Bronchial epithelial cell (primary cell): ENCODE measurements at regions not wholly inside any gene's neighbourhood (a gene's known extent, or its start where the extent isn't known, plus 50 kb on each side); places are given as distances from the start of the nearest gene placed in this dataset.

Source experiments
- DNase-seq: peaks from one replicate; pipeline ENCODE4 v3.0.0-alpha.2; 2010; ENCODE audit warnings: low read depth
- FAIRE-seq: peaks from 2 replicates; lab custom pipeline; 2011; peaks lifted over from hg19 to GRCh38; lab: Jason Lieb, UNC
- H3K27me3 ChIP-seq: 2 replicates; pipeline ENCODE4 v1.5.1; 2011; ENCODE audit warnings: low read length; ENCODE audit not compliant: control insufficient read depth, insufficient read depth
- H3K36me3 ChIP-seq: 2 replicates; pipeline ENCODE4 v1.5.1; 2011; ENCODE audit warnings: low read length; ENCODE audit not compliant: control insufficient read depth, insufficient read depth
- H3K4me3 ChIP-seq: 2 replicates; pipeline ENCODE4 v1.5.1; 2011; ENCODE audit warnings: mild to moderate bottlenecking, low read depth, low read length, control low read depth
- CTCF ChIP-seq: IDR thresholded peaks from 2 replicates; pipeline ENCODE4 v1.5.1; 2011; ENCODE audit warnings: mild to moderate bottlenecking, moderate library complexity, low read length, control low read depth, inconsistent platforms; ENCODE audit not compliant: insufficient read depth, severe bottlenecking

- Histone ChIP-seq H3K27me3 (no peaks in the 10 kb centered on the region), H3K4me3 (no peak overlapping the region), H3K36me3 (no peaks in the 10 kb centered on the region)
- DNase-seq, result no peak
- TF ChIP-seq CTCF, result no peak
- FAIRE-seq, result no peak
Measured at GRCh38 chr1:87973896-87974295, 645.2 kb downstream of the LMO4 start.

GRCh38 chr1:87976316-87976715, 647.6 kb downstream of the LMO4 start:
- no peak for TF ChIP-seq CTCF
- Histone ChIP-seq H3K4me3 (no peak overlapping the region), H3K36me3 (no peaks in the 10 kb centered on the region), H3K27me3 (no peaks in the 10 kb centered on the region)
- FAIRE-seq (no peak), DNase-seq (no peak)

GRCh38 chr1:87977145-87977544, 648.5 kb downstream of the LMO4 start:
- Histone ChIP-seq H3K36me3 (no peaks in the 10 kb centered on the region), H3K4me3 (no peak overlapping the region), H3K27me3 (no peaks in the 10 kb centered on the region)
- TF ChIP-seq CTCF, result no peak
- FAIRE-seq, result no peak
- DNase-seq, result peak; percentile 33

GRCh38 chr1:87979079-87979478, 650.4 kb downstream of the LMO4 start:
- FAIRE-seq (no peak), DNase-seq (no peak)
- Histone ChIP-seq H3K36me3 (no peaks in the 10 kb centered on the region), H3K4me3 (no peak overlapping the region), H3K27me3 (no peaks in the 10 kb centered on the region)
- TF ChIP-seq CTCF, result no peak

GRCh38 chr1:87980494-87980893, 651.8 kb downstream of the LMO4 start:
- H3K36me3 ChIP-seq, result no peaks in the 10 kb centered on the region
- DNase-seq, result peak; percentile 65
- H3K27me3 ChIP-seq, result no peaks in the 10 kb centered on the region
- no peak overlapping the region for H3K4me3 ChIP-seq
- FAIRE-seq, result no peak
- no peak for TF ChIP-seq CTCF

GRCh38 chr1:87981386-87981785, 652.7 kb downstream of the LMO4 start:
- TF ChIP-seq CTCF, result no peak
- H3K4me3 ChIP-seq, result no peak overlapping the region
- FAIRE-seq (no peak), DNase-seq (peak; percentile 68)
- H3K27me3 ChIP-seq, result no peaks in the 10 kb centered on the region
- no peaks in the 10 kb centered on the region for H3K36me3 ChIP-seq
